GM23248 (cell line): ENCODE measurements at regions not wholly inside any gene's neighbourhood (a gene's known extent, or its start where the extent isn't known, plus 50 kb on each side); places are given as distances from the start of the nearest gene placed in this dataset.

ENCODE experiments used
- DNase-seq: peaks from one replicate; pipeline ENCODE4 v3.0.0-alpha.2; 2015
- H2AFZ ChIP-seq: fragments of 200-600 bp; sonication (generic); 2 replicates; pipeline ENCODE4 v1.6.1; 2016; ENCODE audit warnings: antibody characterized with exemption
- H3F3A ChIP-seq: fragments of 200-600 bp; sonication (generic); 2 replicates; pipeline ENCODE4 v1.6.1; 2016; ENCODE audit warnings: mild to moderate bottlenecking, antibody characterized with exemption, mixed run types; ENCODE audit not compliant: insufficient read depth
- H3K27ac ChIP-seq: fragments of 200-600 bp; sonication (generic); 2 replicates; pipeline ENCODE4 v1.5.1; 2016; ENCODE audit warnings: mild to moderate bottlenecking
- H3K27me3 ChIP-seq: fragments of 200-600 bp; sonication (generic); replicated peaks from 2 replicates; pipeline ENCODE4 v1.6.1; 2016; ENCODE audit warnings: mild to moderate bottlenecking; ENCODE audit not compliant: insufficient read depth
- H3K36me3 ChIP-seq: fragments of 200-600 bp; sonication (generic); 2 replicates; pipeline ENCODE4 v1.6.1; 2016; ENCODE audit warnings: low read depth, mild to moderate bottlenecking
- H3K4me1 ChIP-seq: fragments of 200-600 bp; sonication (generic); 2 replicates; pipeline ENCODE4 v1.6.1; 2016; ENCODE audit warnings: mild to moderate bottlenecking; ENCODE audit not compliant: insufficient read depth
- H3K4me2 ChIP-seq: fragments of 200-600 bp; sonication (generic); one replicate; pipeline ENCODE4 v1.6.1; 2016; ENCODE audit warnings: mild to moderate bottlenecking; ENCODE audit not compliant: unreplicated experiment
- H3K4me3 ChIP-seq: fragments of 200-600 bp; sonication (generic); 2 replicates; pipeline ENCODE4 v1.5.1; 2016; ENCODE audit warnings: mild to moderate bottlenecking
- H3K79me2 ChIP-seq: fragments of 200-600 bp; sonication (generic); 2 replicates; pipeline ENCODE4 v1.6.1; 2016; ENCODE audit warnings: mild to moderate bottlenecking; ENCODE audit not compliant: insufficient read depth
- H3K9ac ChIP-seq: fragments of 200-600 bp; sonication (generic); 2 replicates; pipeline ENCODE4 v1.6.1; 2016; ENCODE audit warnings: mild to moderate bottlenecking
- H3K9me2 ChIP-seq: fragments of 200-600 bp; sonication (generic); 2 replicates; pipeline ENCODE4 v1.6.1; 2016; ENCODE audit warnings: mixed run types, mild to moderate bottlenecking, moderate library complexity; ENCODE audit not compliant: insufficient read depth
- H3K9me3 ChIP-seq: fragments of 200-600 bp; sonication (generic); one replicate; pipeline ENCODE4 v1.6.1; 2017; ENCODE audit warnings: low read depth
- H4K20me1 ChIP-seq: fragments of 200-600 bp; sonication (generic); 2 replicates; pipeline ENCODE4 v1.6.0; 2016; ENCODE audit not compliant: insufficient read depth
- EZH2 ChIP-seq: fragments of 200-600 bp; sonication (generic); IDR thresholded peaks from 2 replicates; pipeline ENCODE4 v1.6.1; 2018; ENCODE audit warnings: antibody characterized with exemption, mild to moderate bottlenecking; ENCODE audit not compliant: insufficient read depth, poor library complexity, severe bottlenecking
- EZH2phosphoT487 ChIP-seq: fragments of 200-600 bp; sonication (generic); IDR thresholded peaks from 2 replicates; pipeline ENCODE4 v1.6.1; 2018; ENCODE audit warnings: antibody characterized with exemption, moderate library complexity, mild to moderate bottlenecking, low read depth; ENCODE audit not compliant: insufficient read depth
- WGBS, 2 experiments: methylation state at CpG; one replicate each; pipeline ENCODE4 v1.1.6; 2015 to 2017; ENCODE audit warnings: low lambda C conversion rate in 2 of 2, low coverage in 1 of 2; ENCODE audit errors: missing lambda C conversion rate in 2 of 2; 5-methylcytosine and 5-hydroxymethylcytosine counted together
- in situ Hi-C: fragments of 300-500 bp; cut with MboI; formaldehyde crosslinking; loops from 2 replicates; pipeline ENCODE4 v1.15.0; 2020

DNA sequence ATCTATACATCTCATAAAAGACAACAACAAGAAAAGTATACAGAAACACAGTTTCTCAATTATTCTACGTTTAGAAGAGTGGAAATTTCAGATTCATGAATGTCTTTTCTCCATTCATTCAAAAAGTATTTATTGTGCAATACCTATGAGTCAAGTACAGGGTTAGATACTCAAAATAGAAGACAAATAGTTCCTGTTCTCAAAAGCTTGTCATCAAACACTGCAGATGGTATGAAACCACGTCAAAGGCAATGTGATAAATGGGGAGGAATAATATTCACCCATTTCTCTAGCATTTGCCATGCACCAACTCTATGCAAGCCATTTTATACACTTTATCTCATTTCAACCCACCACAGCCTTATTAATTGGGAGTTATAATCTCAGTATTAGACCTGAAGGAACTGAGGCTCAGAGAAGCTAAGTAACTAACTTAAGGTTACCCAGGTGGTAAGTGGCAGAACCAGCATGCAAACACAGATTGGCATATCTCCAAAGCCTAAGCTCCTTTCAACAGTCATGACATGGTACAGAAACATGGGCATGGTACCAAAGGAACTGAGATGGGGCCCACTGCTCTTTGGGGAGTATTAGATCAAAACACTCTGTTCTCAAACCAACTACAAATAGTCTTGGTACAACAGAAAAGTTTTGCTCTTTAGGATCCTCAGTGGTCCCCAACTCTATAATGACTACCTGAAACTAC lies 67.2 kb upstream of the NPAS2 start:
- no peak overlapping the region for H2AFZ ChIP-seq
- peak overlapping the region; percentile 81 for H3K27ac ChIP-seq
- no peaks in the 10 kb centered on the region for H3K27me3 ChIP-seq
- peak overlapping the region; percentile 20; the same call in 1 of the 2 replicates for H3K4me3 ChIP-seq
- H3K4me1 ChIP-seq, result peaks cover 75% of the 10 kb centered on the region
- no peaks in the 10 kb centered on the region for H3K9me3 ChIP-seq
- TF ChIP-seq EZH2phosphoT487, result 0 out of 2 replicates have a peak, but pooled peaks have one; percentile 62
- TF ChIP-seq EZH2, result no peak
- H3K9me2 ChIP-seq, result no peaks in the 10 kb centered on the region
- peak overlapping the region; percentile 71 for H3K4me2 ChIP-seq
- in situ Hi-C loops, result no loop called here
- peak; percentile 89 for DNase-seq
- H4K20me1 ChIP-seq, result no peaks in the 10 kb centered on the region
- H3F3A ChIP-seq, result peaks cover 45% of the 10 kb centered on the region
- H3K36me3 ChIP-seq, result no peaks in the 10 kb centered on the region
- WGBS, 2 experiments, result 0% methylated on average over 2 of the region's 2 CpGs
- peak overlapping the region; percentile 46 for H3K9ac ChIP-seq
- H3K79me2 ChIP-seq, result no peaks in the 10 kb centered on the region

DNA sequence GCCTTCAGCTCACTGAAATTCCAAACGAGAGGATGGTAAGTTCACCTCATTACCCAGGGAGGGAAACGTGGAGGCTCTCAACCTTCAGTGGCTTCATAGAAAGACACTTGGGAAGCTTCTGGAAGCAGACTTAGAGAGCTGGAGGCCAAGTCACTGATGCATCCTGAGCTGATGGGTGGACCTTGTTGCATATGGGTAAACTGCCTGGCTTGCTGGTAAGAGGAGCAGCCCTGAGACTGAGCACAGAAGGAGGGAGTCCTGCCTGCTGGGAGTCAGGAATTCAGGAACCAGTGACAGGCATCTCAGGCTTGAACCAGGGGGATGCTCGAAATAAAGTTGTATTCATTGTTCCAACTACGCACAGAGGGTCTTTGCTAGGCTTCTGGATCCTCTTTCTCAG lies 66.5 kb upstream of the NPAS2 start:
- no peak overlapping the region for H3K4me3 ChIP-seq
- in situ Hi-C loops, result no loop called here
- H3K9ac ChIP-seq, result no peak overlapping the region
- no peak overlapping the region for H3K27ac ChIP-seq
- peak; percentile 41 for DNase-seq
- peaks cover 72% of the 10 kb centered on the region for H3K4me1 ChIP-seq
- no peaks in the 10 kb centered on the region for H3K9me3 ChIP-seq
- H3K36me3 ChIP-seq, result no peaks in the 10 kb centered on the region
- H3K9me2 ChIP-seq, result no peaks in the 10 kb centered on the region
- no peak for TF ChIP-seq EZH2
- TF ChIP-seq EZH2phosphoT487, result no peak
- H4K20me1 ChIP-seq, result no peaks in the 10 kb centered on the region
- peaks cover 49% of the 10 kb centered on the region for H3F3A ChIP-seq
- no peak overlapping the region for H2AFZ ChIP-seq
- 80 to 86% methylated on average over 4 of the region's 4 CpGs for WGBS, 2 experiments
- peak overlapping the region; percentile 71 for H3K4me2 ChIP-seq
- H3K79me2 ChIP-seq, result no peaks in the 10 kb centered on the region
- no peaks in the 10 kb centered on the region for H3K27me3 ChIP-seq

DNA sequence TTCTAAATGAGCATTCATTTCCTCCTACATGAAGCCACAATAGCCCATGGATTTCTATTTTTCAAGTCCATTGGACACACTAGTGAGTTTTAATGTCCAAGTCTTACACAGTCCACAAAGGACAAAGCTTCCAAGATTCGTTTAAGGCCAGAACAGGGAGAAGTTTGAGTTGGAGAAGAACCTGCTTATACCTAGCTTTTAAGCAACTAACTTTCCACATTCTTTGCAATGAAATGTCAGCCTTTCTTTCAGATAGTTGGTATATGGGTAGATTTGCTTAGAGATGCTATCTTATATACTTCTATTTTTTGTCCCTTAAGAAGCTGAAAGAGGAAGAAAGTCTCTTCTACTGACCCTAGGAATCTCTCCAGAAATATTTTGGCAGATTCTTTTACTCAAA lies 66.1 kb upstream of the NPAS2 start:
- Histone ChIP-seq H3K9ac (no peak overlapping the region), H3F3A (peaks cover 49% of the 10 kb centered on the region), H3K27ac (no peak overlapping the region), H3K79me2 (no peaks in the 10 kb centered on the region), H3K4me2 (peak overlapping the region; percentile 71), H3K9me3 (no peaks in the 10 kb centered on the region), H4K20me1 (no peaks in the 10 kb centered on the region), H3K27me3 (no peaks in the 10 kb centered on the region), H3K9me2 (no peaks in the 10 kb centered on the region), H2AFZ (no peak overlapping the region), H3K4me3 (no peak overlapping the region), H3K4me1 (peaks cover 68% of the 10 kb centered on the region), H3K36me3 (no peaks in the 10 kb centered on the region)
- DNase-seq, result no peak
- TF ChIP-seq EZH2 (no peak), EZH2phosphoT487 (no peak)
- in situ Hi-C loops, result no loop called here
- 25 to 36% methylated on average over 1 of the region's 1 CpG for WGBS, 2 experiments

DNA sequence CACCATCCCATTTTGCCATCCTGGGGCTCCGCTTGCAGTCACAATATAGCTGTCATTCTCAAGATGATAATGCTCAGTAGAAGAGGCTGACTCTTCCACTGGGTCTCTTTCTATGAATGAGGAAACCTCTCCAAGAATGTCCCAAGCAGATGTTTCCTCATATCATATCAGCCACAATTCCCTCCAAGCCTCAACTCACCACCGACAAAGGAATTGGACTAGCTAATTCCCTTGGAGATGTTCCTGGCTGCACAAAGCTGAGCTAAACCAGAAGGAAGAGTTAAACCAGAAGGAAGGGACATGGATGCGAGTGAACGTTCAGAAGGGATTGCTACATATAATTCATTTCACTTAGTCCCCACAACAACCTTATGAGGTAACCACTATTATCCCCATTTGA lies 65.0 kb upstream of the NPAS2 start:
- H3K36me3 ChIP-seq, result no peaks in the 10 kb centered on the region
- in situ Hi-C loops, result no loop called here
- no peak overlapping the region for H3K27ac ChIP-seq
- no peaks in the 10 kb centered on the region for H3K79me2 ChIP-seq
- TF ChIP-seq EZH2, result no peak
- TF ChIP-seq EZH2phosphoT487, result no peak
- H3K4me2 ChIP-seq, result peak overlapping the region; percentile 18
- H3F3A ChIP-seq, result peaks cover 49% of the 10 kb centered on the region
- H3K9me3 ChIP-seq, result no peaks in the 10 kb centered on the region
- H3K4me1 ChIP-seq, result peaks cover 59% of the 10 kb centered on the region
- no peaks in the 10 kb centered on the region for H4K20me1 ChIP-seq
- H3K9ac ChIP-seq, result no peak overlapping the region
- no peaks in the 10 kb centered on the region for H3K9me2 ChIP-seq
- no peaks in the 10 kb centered on the region for H3K27me3 ChIP-seq
- no peak overlapping the region for H3K4me3 ChIP-seq
- DNase-seq, result peak; percentile 41
- H2AFZ ChIP-seq, result no peak overlapping the region
- whole genome bisulfite sequencing, 2 experiments, result 56 to 60% methylated on average over 4 of the region's 4 CpGs
